ENCODE measurements at regions not wholly inside any gene's neighbourhood (a gene's known extent, or its start where the extent isn't known, plus 50 kb on each side); places are given as distances from the start of the nearest gene placed in this dataset.

DNA sequence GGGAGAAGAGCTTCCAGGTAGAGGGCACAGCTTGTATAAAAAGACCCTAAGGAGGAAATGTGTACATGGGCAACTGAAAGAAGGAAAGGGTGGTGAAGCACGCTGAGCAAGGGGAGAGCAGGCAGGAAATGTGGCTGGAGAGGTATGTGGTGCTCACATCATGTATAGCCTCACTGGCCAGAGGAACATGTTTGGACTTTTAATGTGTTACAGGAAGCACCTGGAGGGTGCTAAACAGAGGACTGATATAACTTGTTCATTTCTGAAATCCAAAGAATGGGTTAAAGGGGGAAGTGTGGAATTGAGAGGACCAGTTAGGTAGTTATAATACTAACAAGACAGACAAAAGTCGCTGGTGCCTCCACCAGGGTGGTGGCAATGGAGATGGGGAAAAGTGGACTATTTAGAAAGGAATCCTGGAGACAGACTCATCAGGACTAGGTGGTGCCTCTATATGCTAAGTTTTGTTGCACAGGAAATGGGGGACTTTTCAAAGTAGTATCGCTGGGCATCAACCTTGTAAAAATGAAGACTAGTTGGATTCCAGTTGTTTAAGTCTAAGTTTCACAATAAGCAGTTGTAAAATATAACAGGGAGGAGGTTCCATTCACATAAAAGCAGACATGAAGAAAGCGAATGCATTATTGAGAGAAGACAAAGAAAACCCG is 63.1 kb upstream of the CD180 start:
- TF ChIP-seq POLR2AphosphoS5 (IDR thresholded peaks at IDR 0.05; ENCODE audit: low read depth, low read length) (no peak), POLR2A (IDR thresholded peaks at IDR 0.05; ENCODE audit: low read depth, low read length) (no peak), TAF1 (IDR thresholded peaks at IDR 0.05; ENCODE audit: borderline replicate concordance, low read depth, low read length) (no peak)
